Mammary epithelial cell (primary cell): ENCODE measurements at regions not wholly inside any gene's neighbourhood (a gene's known extent, or its start where the extent isn't known, plus 50 kb on each side); places are given as distances from the start of the nearest gene placed in this dataset.

ENCODE experiments used
- EZH2 ChIP-seq: IDR thresholded peaks from 2 replicates; pipeline ENCODE4 v1.6.1; 2012; ENCODE audit warnings: low read length, inconsistent platforms, borderline replicate concordance
- TF ChIP-seq, protein P1 (sequence below), 2 donors: IDR thresholded peaks in 1 of 2; conservative IDR thresholded peaks in 1 of 2; 2 replicates each; pipeline ENCODE4 v1.5.1; 2011 to 2012; ENCODE audit warnings: inconsistent platforms in 2 of 2, low read length in 2 of 2, mild to moderate bottlenecking in 2 of 2, control low read depth in 1 of 2, low read depth in 1 of 2; ENCODE audit not compliant: insufficient read depth in 1 of 2; ENCODE audit errors: extremely low read depth in 1 of 2

DNA sequence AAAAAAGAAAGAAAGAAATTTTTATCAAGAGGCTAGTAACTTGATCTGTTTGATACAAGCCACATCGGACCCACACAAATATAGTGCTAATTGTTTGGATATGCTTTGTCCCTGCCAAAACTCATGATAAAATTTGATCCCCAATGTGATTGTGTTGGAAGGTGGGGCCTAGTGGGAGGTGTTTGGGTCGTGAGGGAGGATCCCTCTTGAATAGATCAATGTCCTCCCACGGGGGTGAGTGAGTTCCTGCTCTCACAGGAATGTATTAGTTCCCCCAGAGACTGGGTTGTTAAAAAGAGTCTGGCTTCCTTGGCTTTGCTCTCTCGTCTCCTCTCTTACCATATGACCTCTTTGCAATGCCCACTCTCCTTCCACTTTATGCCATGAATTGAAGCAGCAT is 80.6 kb upstream of the CPLX2 start:
- TF ChIP-seq, protein P1, sequence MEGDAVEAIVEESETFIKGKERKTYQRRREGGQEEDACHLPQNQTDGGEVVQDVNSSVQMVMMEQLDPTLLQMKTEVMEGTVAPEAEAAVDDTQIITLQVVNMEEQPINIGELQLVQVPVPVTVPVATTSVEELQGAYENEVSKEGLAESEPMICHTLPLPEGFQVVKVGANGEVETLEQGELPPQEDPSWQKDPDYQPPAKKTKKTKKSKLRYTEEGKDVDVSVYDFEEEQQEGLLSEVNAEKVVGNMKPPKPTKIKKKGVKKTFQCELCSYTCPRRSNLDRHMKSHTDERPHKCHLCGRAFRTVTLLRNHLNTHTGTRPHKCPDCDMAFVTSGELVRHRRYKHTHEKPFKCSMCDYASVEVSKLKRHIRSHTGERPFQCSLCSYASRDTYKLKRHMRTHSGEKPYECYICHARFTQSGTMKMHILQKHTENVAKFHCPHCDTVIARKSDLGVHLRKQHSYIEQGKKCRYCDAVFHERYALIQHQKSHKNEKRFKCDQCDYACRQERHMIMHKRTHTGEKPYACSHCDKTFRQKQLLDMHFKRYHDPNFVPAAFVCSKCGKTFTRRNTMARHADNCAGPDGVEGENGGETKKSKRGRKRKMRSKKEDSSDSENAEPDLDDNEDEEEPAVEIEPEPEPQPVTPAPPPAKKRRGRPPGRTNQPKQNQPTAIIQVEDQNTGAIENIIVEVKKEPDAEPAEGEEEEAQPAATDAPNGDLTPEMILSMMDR (conservative IDR thresholded peaks at IDR 0.05 in 1 of 2, IDR thresholded peaks at IDR 0.05 in 1 of 2; ENCODE audit: extremely low read depth in 1 of 2, insufficient read depth in 1 of 2, low read depth in 1 of 2, low read length in 2 of 2) = no peak
- no peak for TF ChIP-seq EZH2
